MCF 10A (cell line): ENCODE measurements at regions not wholly inside any gene's neighbourhood (a gene's known extent, or its start where the extent isn't known, plus 50 kb on each side); places are given as distances from the start of the nearest gene placed in this dataset.
A peak's percentile ranks its signal among the peaks of the same experiment; 100 is the strongest.

Source experiments
- BruUV-seq: library from RNA; stranded (reverse); fragments of 400-500 nt; replicated peaks from 2 replicates; lab custom pipeline; 2021; lab: Mats Ljungman, UMichigan
- CTCF ChIA-PET: fragments of 300-600 bp; sonication (Branson Sonifier 250); formaldehyde crosslinking; extraction: SDS; loops from one replicate; lab custom pipeline; 2021; ENCODE audit warnings: antibody characterized with exemption, inconsistent platforms; lab: Yijun Ruan, JAX
- POLR2A ChIA-PET: fragments of 300-600, 350-650 bp; sonication (Branson Sonifier 250); formaldehyde crosslinking; extraction: SDS; loops from one replicate; lab custom pipeline; 2020; ENCODE audit warnings: antibody characterized with exemption, inconsistent platforms; lab: Yijun Ruan, JAX
- DNase-seq: peaks from one replicate; pipeline ENCODE4 v3.0.0-alpha.2; 2018; ENCODE audit not compliant: unreplicated experiment
- H3K27ac Mint-ChIP-seq: one replicate; pipeline ENCODE4 v1.8.0; 2022; ENCODE audit warnings: mild to moderate bottlenecking, low read depth, mixed read lengths; ENCODE audit not compliant: unreplicated experiment
- H3K27me3 Mint-ChIP-seq: one replicate; pipeline ENCODE4 v1.8.0; 2022; ENCODE audit warnings: mixed read lengths; ENCODE audit not compliant: insufficient read depth, unreplicated experiment
- H3K36me3 Mint-ChIP-seq: one replicate; pipeline ENCODE4 v1.8.0; 2022; ENCODE audit warnings: mild to moderate bottlenecking, moderate library complexity, mixed read lengths; ENCODE audit not compliant: insufficient read depth, unreplicated experiment
- H3K4me1 Mint-ChIP-seq: one replicate; pipeline ENCODE4 v1.8.0; 2022; ENCODE audit warnings: mixed read lengths; ENCODE audit not compliant: insufficient read depth, unreplicated experiment
- H3K4me3 Mint-ChIP-seq: one replicate; pipeline ENCODE4 v1.8.0; 2022; ENCODE audit warnings: mild to moderate bottlenecking, moderate library complexity, mixed read lengths; ENCODE audit not compliant: unreplicated experiment
- H3K9me3 Mint-ChIP-seq: one replicate; pipeline ENCODE4 v1.8.0; 2022; ENCODE audit warnings: mixed read lengths; ENCODE audit not compliant: unreplicated experiment
- intact Hi-C: fragments of 100-400 bp; cut with micrococcal nuclease; formaldehyde crosslinking; loops from 2 replicates; pipeline ENCODE4 v1.14.1; 2022
- TF ChIP-seq, protein P1 (sequence below): fragments of 200-600 bp; IDR thresholded peaks from one replicate; pipeline ENCODE4 v1.8.0; 2022; ENCODE audit warnings: antibody characterized with exemption, mild to moderate bottlenecking; ENCODE audit not compliant: unreplicated experiment

DNA sequence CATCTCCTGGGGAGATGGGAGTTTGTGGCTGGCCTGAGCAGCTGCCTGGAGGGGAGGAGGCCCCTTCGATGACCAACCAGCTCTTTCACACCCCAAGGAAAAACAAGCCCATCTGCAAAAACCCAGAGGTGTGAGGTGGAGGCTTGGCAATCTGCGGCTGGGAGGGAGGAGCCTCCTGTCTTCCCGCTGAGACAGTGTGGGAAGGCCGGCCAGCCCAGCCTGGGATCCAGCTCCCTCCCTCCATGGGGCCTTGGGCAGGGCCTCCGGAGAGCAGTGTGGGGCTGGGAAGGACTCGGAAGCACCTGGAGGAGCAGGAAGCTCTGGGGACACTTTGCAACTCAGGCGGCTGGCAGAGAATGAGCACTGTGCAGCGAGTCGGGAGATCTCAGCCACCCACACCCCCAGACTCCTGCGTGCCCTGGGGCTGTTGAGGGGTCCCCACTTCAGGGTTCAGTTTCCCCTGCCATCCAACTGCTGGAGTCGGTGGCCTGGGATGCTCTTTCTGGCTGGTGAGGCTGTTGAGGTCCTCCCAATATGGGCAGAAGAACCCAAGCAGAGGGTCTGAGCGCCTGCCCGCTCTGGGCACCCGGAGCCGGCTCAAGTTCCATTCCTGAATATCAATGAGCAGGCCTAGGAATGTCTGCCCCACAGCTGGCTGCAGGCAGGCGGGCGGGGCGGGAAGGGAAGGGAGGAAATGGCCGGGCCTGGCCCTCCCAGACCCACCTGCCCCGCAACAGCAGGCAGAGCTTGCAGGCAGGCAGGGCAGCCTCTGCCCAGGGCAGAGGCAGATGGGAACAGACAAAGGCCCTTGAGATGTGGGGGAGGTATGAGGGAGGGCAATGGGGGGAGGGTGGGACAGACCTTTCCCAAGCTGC lies 101.1 kb downstream of the FGF18 start:
- POLR2A ChIA-PET, result interaction anchor here (0.6 to 2.0 kb wide), 8 partner anchors 10 to 180 kb away, joined by 3 to 7 read pairs (median 3); no protein-coding TSS in a partner anchor
- CTCF ChIA-PET, result interaction anchor here (0.5 to 2.0 kb wide), 9 partner anchors 36 to 391 kb away, joined by 3 to 9 read pairs (median 3); no protein-coding TSS in a partner anchor
- no peaks in the 10 kb centered on the region for H3K9me3 Mint-ChIP-seq
- BruUV-seq, result no TSS peak
- no peaks in the 10 kb centered on the region for H3K36me3 Mint-ChIP-seq
- peak overlapping the region; percentile 13 for H3K4me3 Mint-ChIP-seq
- H3K27ac Mint-ChIP-seq, result peak overlapping the region; percentile 88
- intact Hi-C loops, result no loop called here
- TF ChIP-seq, protein P1, sequence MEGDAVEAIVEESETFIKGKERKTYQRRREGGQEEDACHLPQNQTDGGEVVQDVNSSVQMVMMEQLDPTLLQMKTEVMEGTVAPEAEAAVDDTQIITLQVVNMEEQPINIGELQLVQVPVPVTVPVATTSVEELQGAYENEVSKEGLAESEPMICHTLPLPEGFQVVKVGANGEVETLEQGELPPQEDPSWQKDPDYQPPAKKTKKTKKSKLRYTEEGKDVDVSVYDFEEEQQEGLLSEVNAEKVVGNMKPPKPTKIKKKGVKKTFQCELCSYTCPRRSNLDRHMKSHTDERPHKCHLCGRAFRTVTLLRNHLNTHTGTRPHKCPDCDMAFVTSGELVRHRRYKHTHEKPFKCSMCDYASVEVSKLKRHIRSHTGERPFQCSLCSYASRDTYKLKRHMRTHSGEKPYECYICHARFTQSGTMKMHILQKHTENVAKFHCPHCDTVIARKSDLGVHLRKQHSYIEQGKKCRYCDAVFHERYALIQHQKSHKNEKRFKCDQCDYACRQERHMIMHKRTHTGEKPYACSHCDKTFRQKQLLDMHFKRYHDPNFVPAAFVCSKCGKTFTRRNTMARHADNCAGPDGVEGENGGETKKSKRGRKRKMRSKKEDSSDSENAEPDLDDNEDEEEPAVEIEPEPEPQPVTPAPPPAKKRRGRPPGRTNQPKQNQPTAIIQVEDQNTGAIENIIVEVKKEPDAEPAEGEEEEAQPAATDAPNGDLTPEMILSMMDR, result no peak
- peak; percentile 62 for DNase-seq
- H3K27me3 Mint-ChIP-seq, result no peaks in the 10 kb centered on the region
- H3K4me1 Mint-ChIP-seq, result peaks cover 23% of the 10 kb centered on the region

DNA sequence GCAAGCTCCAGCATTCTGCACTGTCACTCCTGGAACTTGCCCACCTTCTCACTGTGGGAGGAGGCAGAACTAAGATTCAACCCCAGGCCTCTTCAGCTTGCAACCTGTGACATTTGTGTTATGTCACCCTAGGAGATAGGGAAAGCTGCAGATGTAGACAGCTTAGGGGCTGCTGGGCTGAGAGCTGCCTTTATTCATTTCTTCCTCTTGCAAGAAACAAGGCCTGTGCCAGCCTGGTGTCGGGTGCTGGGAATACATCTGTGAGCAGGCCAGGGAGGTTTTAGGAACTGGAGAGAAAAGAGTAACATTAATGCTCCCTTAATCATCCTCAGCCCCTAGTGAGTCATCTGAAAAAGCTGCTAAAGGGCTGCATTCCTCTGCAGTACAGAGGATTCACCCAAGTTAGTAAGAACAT lies 101.8 kb downstream of the FGF18 start:
- intact Hi-C loops, result no loop called here
- DNase-seq, result peak; percentile 87
- no peaks in the 10 kb centered on the region for H3K27me3 Mint-ChIP-seq
- TF ChIP-seq, protein P1, result peak; percentile 25
- peak overlapping the region; percentile 26 for H3K4me3 Mint-ChIP-seq
- BruUV-seq, result no TSS peak
- H3K27ac Mint-ChIP-seq, result peak overlapping the region; percentile 88
- ChIA-PET CTCF (interaction anchor here (0.5 to 2.0 kb wide), 7 partner anchors 13 to 391 kb away, joined by 3 to 9 read pairs (median 3); no protein-coding TSS in a partner anchor), POLR2A (interaction anchor here (0.6 to 2.0 kb wide), 8 partner anchors 9 to 179 kb away, joined by 3 to 7 read pairs (median 4); no protein-coding TSS in a partner anchor)
- H3K36me3 Mint-ChIP-seq, result no peaks in the 10 kb centered on the region
- no peaks in the 10 kb centered on the region for H3K9me3 Mint-ChIP-seq
- peaks cover 23% of the 10 kb centered on the region for H3K4me1 Mint-ChIP-seq

DNA sequence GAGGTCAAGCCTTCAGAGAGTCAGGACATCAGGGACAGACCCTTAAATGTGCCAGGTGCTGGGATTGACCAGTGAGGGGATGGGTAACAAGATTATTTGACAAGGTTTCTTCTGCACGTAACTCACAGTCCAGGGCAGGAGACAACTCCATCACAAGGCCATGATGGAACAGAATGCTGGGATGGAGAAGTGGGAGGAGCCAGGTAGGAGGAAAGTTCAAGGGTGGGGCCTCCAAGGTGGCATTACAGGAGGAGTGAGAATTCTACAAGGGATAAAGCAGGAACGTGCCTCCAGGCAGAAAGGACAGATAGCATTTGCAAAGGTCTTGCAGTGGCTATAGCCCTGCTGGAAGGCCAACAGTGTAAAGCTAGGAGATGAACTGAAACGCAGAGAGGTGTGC lies 102.2 kb downstream of the FGF18 start:
- Mint-ChIP-seq H3K4me3 (peak overlapping the region; percentile 26), H3K27ac (peak overlapping the region; percentile 88), H3K36me3 (no peaks in the 10 kb centered on the region), H3K9me3 (no peaks in the 10 kb centered on the region), H3K4me1 (peaks cover 23% of the 10 kb centered on the region), H3K27me3 (no peaks in the 10 kb centered on the region)
- ChIA-PET CTCF (interaction anchor here (0.5 to 2.0 kb wide), 6 partner anchors 13 to 390 kb away, joined by 3 to 9 read pairs (median 4); no protein-coding TSS in a partner anchor), POLR2A (interaction anchor here (0.7 to 2.0 kb wide), 7 partner anchors 9 to 179 kb away, joined by 3 to 7 read pairs (median 5); no protein-coding TSS in a partner anchor)
- TF ChIP-seq, protein P1, result no peak
- no TSS peak for BruUV-seq
- intact Hi-C loops, result no loop called here
- no peak for DNase-seq

DNA sequence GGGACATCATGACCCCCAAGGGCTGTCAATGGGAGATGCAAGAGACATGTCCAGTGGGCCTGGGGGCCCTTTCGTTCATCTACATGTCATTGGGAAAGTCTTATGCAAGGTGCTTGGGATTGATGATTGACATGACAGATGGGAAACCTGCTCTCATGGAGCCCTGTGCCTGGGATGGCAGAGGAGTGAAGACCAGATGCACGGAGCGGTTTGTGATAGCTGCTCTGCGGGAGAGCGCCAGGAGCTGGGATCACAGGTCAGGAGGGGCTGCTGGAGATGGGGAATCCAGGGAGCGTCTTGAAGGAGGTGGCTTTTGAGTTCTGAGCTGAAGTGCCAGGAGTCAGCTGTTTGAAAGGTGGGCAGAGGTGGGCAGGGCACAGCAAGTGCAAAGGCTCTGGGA lies 104.3 kb downstream of the FGF18 start:
- Mint-ChIP-seq H3K27me3 (no peaks in the 10 kb centered on the region), H3K36me3 (no peaks in the 10 kb centered on the region), H3K4me3 (no peak overlapping the region), H3K27ac (no peak overlapping the region), H3K9me3 (no peaks in the 10 kb centered on the region), H3K4me1 (peaks cover 23% of the 10 kb centered on the region)
- TF ChIP-seq, protein P1, result no peak
- no TSS peak for BruUV-seq
- no peak for DNase-seq
- intact Hi-C loops, result no loop called here
- ChIA-PET CTCF (interaction anchor here (1.0 to 1.8 kb wide), 3 partner anchors 29 to 535 kb away, joined by 3 to 4 read pairs (median 3); no protein-coding TSS in a partner anchor), POLR2A (no interaction called here)
